GM12864 (cell line): ENCODE measurements at regions not wholly inside any gene's neighbourhood (a gene's known extent, or its start where the extent isn't known, plus 50 kb on each side); places are given as distances from the start of the nearest gene placed in this dataset.

Experiments
- DNase-seq: peaks from one replicate; pipeline ENCODE4 v3.0.0-alpha.2; 2011; ENCODE audit warnings: low read depth
- H3K4me3 ChIP-seq: 2 replicates; pipeline ENCODE4 v1.5.1; 2011; ENCODE audit warnings: mild to moderate bottlenecking, low read depth, low read length, control low read depth
- TF ChIP-seq, protein P1 (sequence below): IDR thresholded peaks from 2 replicates; pipeline ENCODE4 v1.5.1; 2011; ENCODE audit warnings: low read depth, mild to moderate bottlenecking, moderate library complexity, low read length, control low read depth, inconsistent platforms; ENCODE audit errors: missing control alignments

DNA sequence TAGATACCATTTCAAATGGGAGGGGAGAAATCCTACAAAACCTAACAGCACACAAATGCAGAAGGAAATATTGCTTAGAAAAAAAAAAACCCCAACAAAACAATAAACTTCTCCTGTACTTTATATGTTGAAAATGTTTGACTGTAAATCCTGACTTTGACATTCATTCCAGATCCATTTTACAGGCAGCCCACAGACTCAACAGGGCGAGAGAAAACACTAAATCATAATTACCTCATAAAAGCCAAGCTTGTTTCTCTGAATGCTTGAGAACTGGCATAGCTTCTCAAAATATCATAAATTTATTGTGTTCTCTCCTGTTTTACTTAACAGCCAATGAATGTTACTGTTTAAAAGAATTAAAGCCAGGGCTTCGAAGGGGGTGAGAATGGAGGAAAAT, 273.2 kb downstream of the CD83 start:
- TF ChIP-seq, protein P1, sequence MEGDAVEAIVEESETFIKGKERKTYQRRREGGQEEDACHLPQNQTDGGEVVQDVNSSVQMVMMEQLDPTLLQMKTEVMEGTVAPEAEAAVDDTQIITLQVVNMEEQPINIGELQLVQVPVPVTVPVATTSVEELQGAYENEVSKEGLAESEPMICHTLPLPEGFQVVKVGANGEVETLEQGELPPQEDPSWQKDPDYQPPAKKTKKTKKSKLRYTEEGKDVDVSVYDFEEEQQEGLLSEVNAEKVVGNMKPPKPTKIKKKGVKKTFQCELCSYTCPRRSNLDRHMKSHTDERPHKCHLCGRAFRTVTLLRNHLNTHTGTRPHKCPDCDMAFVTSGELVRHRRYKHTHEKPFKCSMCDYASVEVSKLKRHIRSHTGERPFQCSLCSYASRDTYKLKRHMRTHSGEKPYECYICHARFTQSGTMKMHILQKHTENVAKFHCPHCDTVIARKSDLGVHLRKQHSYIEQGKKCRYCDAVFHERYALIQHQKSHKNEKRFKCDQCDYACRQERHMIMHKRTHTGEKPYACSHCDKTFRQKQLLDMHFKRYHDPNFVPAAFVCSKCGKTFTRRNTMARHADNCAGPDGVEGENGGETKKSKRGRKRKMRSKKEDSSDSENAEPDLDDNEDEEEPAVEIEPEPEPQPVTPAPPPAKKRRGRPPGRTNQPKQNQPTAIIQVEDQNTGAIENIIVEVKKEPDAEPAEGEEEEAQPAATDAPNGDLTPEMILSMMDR = no peak
- H3K4me3 ChIP-seq = no peak overlapping the region
- DNase-seq = no peak

GRCh38 chr6:14393910-14394309, 276.3 kb downstream of the CD83 start:
- H3K4me3 ChIP-seq = no peak overlapping the region
- TF ChIP-seq, protein P1 = no peak
- DNase-seq = no peak

DNA sequence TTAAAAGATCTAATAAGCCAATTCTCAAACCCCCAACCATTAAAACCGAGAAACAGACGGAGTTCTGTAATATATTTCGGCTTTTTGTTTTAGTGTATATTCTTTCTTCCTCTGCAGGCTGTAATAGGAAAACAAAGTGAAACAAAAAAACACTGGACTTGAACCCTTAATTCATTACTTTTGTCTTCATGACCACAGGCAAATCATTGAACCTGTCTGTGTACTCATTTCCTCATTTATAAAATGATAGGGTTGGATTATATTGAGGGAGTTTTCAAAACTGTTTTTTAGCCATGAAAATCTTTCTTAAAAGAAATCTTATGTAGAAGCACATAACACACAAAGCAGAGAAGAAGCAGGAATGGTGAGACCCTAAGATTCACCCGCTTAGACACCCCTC, 278.8 kb downstream of the CD83 start:
- TF ChIP-seq, protein P1 = no peak
- DNase-seq = no peak
- no peak overlapping the region for H3K4me3 ChIP-seq

- TF ChIP-seq, protein P1 = no peak
- no peak overlapping the region for H3K4me3 ChIP-seq
- DNase-seq = no peak
Observed at GRCh38 chr6:14396826-14397517, 279.4 kb downstream of the CD83 start.

GRCh38 chr6:14397518-14397901, 279.9 kb downstream of the CD83 start:
- H3K4me3 ChIP-seq = no peak overlapping the region
- TF ChIP-seq, protein P1 = no peak
- no peak for DNase-seq

DNA sequence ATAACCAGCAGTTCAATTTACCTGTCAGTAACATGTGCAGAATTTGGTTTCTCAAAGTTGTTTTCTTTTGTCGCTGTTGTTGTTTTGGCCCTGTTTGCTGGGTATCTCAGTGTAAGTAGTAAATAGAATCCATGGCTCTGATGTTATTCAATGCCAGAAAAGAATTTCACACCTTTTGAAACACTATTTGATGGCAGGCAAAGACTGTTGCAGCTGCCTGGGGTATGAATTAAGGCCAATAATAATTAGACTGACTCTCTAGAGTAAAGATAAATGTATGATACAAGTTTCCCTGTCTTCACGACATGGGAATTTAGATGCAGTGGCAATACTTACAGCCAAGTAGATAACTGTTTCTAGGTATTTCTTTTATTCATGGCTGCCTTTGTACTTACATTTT, 281.4 kb downstream of the CD83 start:
- no peak overlapping the region for H3K4me3 ChIP-seq
- no peak for DNase-seq
- TF ChIP-seq, protein P1 = no peak

DNA sequence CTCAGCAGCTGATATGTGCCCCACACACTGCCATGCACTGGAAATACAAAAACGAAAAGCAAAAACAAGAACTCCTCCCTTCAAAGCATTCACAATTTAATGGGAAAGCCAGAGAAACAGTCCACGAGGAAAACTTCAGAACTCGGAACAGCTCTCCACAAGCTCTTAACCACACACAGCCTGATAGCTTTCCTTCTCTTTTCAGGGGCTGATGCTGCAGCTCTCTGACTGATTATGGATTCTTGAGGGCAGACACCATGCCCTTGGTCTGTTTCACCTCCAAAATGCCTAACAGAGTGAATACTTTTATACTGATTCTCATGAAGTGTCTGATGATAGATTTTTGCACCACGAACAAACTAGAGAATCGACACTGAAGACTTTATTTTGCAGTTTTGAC, 282.1 kb downstream of the CD83 start:
- TF ChIP-seq, protein P1 = no peak
- no peak for DNase-seq
- no peak overlapping the region for H3K4me3 ChIP-seq
